ENCODE measurements at regions not wholly inside any gene's neighbourhood (a gene's known extent, or its start where the extent isn't known, plus 50 kb on each side); places are given as distances from the start of the nearest gene placed in this dataset.

DNA sequence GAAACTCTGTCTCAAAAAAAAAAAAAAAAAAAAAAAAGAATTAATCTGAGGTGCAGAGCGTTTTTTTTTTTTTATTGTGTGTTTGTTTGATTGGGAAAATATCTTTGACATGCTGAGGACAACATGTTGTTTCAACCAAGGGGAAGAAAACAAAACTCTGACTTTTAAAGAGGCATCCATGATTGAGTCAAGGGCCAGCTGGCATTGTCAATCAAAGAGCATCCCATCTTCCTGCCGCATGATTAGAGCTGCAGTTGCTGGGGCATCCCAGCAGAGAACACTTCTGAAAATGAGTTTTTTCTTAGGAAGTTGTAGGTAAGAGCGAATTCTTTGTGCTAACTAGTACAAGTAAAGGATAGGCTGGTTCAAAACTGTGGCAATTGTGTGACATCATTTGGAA, 200.9 kb upstream of the DAAM1 start:
- Histone ChIP-seq H3K27ac (ENCODE audit: low read length in 2 of 2) (no peak overlapping the region), H3K9me3 (ENCODE audit: control extremely low read depth in 1 of 3, control insufficient read depth in 2 of 3, insufficient read depth in 1 of 3, low read length in 2 of 3) (peaks cover 0 to 3% (median 2%) of the 10 kb centered on the region in 3 donors), H2AFZ (ENCODE audit: insufficient read depth, low read depth, low read length, poor library complexity, severe bottlenecking) (no peak overlapping the region), H3K27me3 (replicated peaks in 1 of 4; ENCODE audit: control extremely low read depth in 1 of 4, control insufficient read depth in 3 of 4, insufficient read depth in 4 of 4, low read length in 3 of 4) (no peaks in the 10 kb centered on the region), H4K20me1 (ENCODE audit: control insufficient read depth, insufficient read depth, low read length, poor library complexity, severe bottlenecking) (no peaks in the 10 kb centered on the region), H3K4me1 (ENCODE audit: control insufficient read depth in 2 of 2, insufficient read depth in 2 of 2, low read length in 2 of 2) (no peaks in the 10 kb centered on the region), H3K9ac (ENCODE audit: low read length) (no peak overlapping the region), H3K4me2 (replicated peaks; ENCODE audit: low read depth, low read length, poor library complexity, severe bottlenecking) (no peak overlapping the region), H3K36me3 (replicated peaks in 1 of 2; ENCODE audit: control extremely low read depth in 1 of 2, control insufficient read depth in 1 of 2, extremely low read depth in 1 of 2, insufficient read depth in 2 of 2, low read length in 1 of 2) (no peaks in the 10 kb centered on the region), H3K4me3 (ENCODE audit: control extremely low read depth in 1 of 5, extremely low read depth in 1 of 5, insufficient read depth in 1 of 5, low read depth in 2 of 5, low read length in 4 of 5) (no peak overlapping the region), H3K79me2 (ENCODE audit: control insufficient read depth, insufficient read depth, low read length) (no peaks in the 10 kb centered on the region)
- DNase-seq = no peak
- H3K4me1 Mint-ChIP-seq = no peaks in the 10 kb centered on the region
- no peaks in the 10 kb centered on the region for H3K27me3 Mint-ChIP-seq
- CTCF ChIA-PET = no interaction called here
- intact Hi-C loops (cut with micrococcal nuclease) = no loop called here
- no peaks in the 10 kb centered on the region for H3K9me3 Mint-ChIP-seq (ENCODE audit: insufficient read depth)
- H3K27ac Mint-ChIP-seq = no peak overlapping the region
- ATAC-seq (ENCODE audit: low read depth) = no peak
- WGBS (ENCODE audit: insufficient coverage) = 95% methylated on average over 3 of the region's 3 CpGs
- H3K4me3 Mint-ChIP-seq = no peak overlapping the region
- POLR2A ChIA-PET = no interaction called here
- TF ChIP-seq, protein P1, sequence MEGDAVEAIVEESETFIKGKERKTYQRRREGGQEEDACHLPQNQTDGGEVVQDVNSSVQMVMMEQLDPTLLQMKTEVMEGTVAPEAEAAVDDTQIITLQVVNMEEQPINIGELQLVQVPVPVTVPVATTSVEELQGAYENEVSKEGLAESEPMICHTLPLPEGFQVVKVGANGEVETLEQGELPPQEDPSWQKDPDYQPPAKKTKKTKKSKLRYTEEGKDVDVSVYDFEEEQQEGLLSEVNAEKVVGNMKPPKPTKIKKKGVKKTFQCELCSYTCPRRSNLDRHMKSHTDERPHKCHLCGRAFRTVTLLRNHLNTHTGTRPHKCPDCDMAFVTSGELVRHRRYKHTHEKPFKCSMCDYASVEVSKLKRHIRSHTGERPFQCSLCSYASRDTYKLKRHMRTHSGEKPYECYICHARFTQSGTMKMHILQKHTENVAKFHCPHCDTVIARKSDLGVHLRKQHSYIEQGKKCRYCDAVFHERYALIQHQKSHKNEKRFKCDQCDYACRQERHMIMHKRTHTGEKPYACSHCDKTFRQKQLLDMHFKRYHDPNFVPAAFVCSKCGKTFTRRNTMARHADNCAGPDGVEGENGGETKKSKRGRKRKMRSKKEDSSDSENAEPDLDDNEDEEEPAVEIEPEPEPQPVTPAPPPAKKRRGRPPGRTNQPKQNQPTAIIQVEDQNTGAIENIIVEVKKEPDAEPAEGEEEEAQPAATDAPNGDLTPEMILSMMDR (IDR thresholded peaks at IDR 0.05) = no peak
- TF ChIP-seq EZH2 (IDR thresholded peaks at IDR 0.05; ENCODE audit: borderline replicate concordance, insufficient read depth, low read depth, low read length, poor library complexity, severe bottlenecking) = no peak

GRCh38 chr14:58992935-58993334, 195.5 kb upstream of the DAAM1 start:
- TF ChIP-seq EZH2 (IDR thresholded peaks at IDR 0.05; ENCODE audit: borderline replicate concordance, insufficient read depth, low read depth, low read length, poor library complexity, severe bottlenecking) = no peak
- TF ChIP-seq, protein P1 (IDR thresholded peaks at IDR 0.05) = no peak
- Histone ChIP-seq H3K27ac (ENCODE audit: low read length in 2 of 2) (no peak overlapping the region), H3K4me1 (ENCODE audit: control insufficient read depth in 2 of 2, insufficient read depth in 2 of 2, low read length in 2 of 2) (no peaks in the 10 kb centered on the region), H3K9ac (ENCODE audit: low read length) (no peak overlapping the region), H3K27me3 (replicated peaks in 1 of 4; ENCODE audit: control extremely low read depth in 1 of 4, control insufficient read depth in 3 of 4, insufficient read depth in 4 of 4, low read length in 3 of 4) (no peaks in the 10 kb centered on the region), H3K79me2 (ENCODE audit: control insufficient read depth, insufficient read depth, low read length) (no peaks in the 10 kb centered on the region), H3K9me3 (ENCODE audit: control extremely low read depth in 1 of 3, control insufficient read depth in 2 of 3, insufficient read depth in 1 of 3, low read length in 2 of 3) (peaks cover 0 to 3% (median 2%) of the 10 kb centered on the region in 3 donors), H4K20me1 (ENCODE audit: control insufficient read depth, insufficient read depth, low read length, poor library complexity, severe bottlenecking) (no peaks in the 10 kb centered on the region), H3K4me3 (ENCODE audit: control extremely low read depth in 1 of 5, extremely low read depth in 1 of 5, insufficient read depth in 1 of 5, low read depth in 2 of 5, low read length in 4 of 5) (no peak overlapping the region), H3K4me2 (replicated peaks; ENCODE audit: low read depth, low read length, poor library complexity, severe bottlenecking) (no peak overlapping the region), H2AFZ (ENCODE audit: insufficient read depth, low read depth, low read length, poor library complexity, severe bottlenecking) (no peak overlapping the region), H3K36me3 (replicated peaks in 1 of 2; ENCODE audit: control extremely low read depth in 1 of 2, control insufficient read depth in 1 of 2, extremely low read depth in 1 of 2, insufficient read depth in 2 of 2, low read length in 1 of 2) (no peaks in the 10 kb centered on the region)
- ATAC-seq (ENCODE audit: low read depth) (no peak), DNase-seq (no peak)
- Mint-ChIP-seq H3K27me3 (peaks cover 5% of the 10 kb centered on the region), H3K27ac (no peak overlapping the region), H3K9me3 (ENCODE audit: insufficient read depth) (no peaks in the 10 kb centered on the region), H3K4me1 (no peaks in the 10 kb centered on the region), H3K4me3 (no peak overlapping the region)
- intact Hi-C loops (cut with micrococcal nuclease) = no loop called here
- no CpG with 5 or more reads among the region's 1 CpG for WGBS (ENCODE audit: insufficient coverage)
- POLR2A ChIA-PET = no interaction called here
- CTCF ChIA-PET = no interaction called here

Measured in B cell (primary cell).